Neural crest cell (in vitro differentiated cells): ENCODE measurements at regions not wholly inside any gene's neighbourhood (a gene's known extent, or its start where the extent isn't known, plus 50 kb on each side); places are given as distances from the start of the nearest gene placed in this dataset.

Experiments used
- DNase-seq: peaks from one replicate; pipeline ENCODE4 v3.0.0; 2021; ENCODE audit warnings: low read depth, mixed read lengths, low spot score
- H3K27ac Mint-ChIP-seq: one replicate; pipeline ENCODE4 v1.8.0; 2021; ENCODE audit warnings: mild to moderate bottlenecking, mixed read lengths; ENCODE audit not compliant: unreplicated experiment
- H3K27me3 Mint-ChIP-seq: 2 replicates; pipeline ENCODE4 v1.8.0; 2021; ENCODE audit warnings: low read depth, mild to moderate bottlenecking, mixed read lengths
- H3K36me3 Mint-ChIP-seq: 2 replicates; pipeline ENCODE4 v1.8.0; 2021; ENCODE audit warnings: low read depth, mild to moderate bottlenecking, mixed read lengths
- H3K4me1 Mint-ChIP-seq: 2 replicates; pipeline ENCODE4 v1.8.0; 2021; ENCODE audit warnings: mixed read lengths
- H3K4me3 Mint-ChIP-seq: one replicate; pipeline ENCODE4 v1.8.0; 2021; ENCODE audit warnings: mild to moderate bottlenecking, mixed read lengths
- H3K9me3 Mint-ChIP-seq: 2 replicates; pipeline ENCODE4 v1.8.0; 2021; ENCODE audit warnings: mixed read lengths
- TF ChIP-seq, protein P1 (sequence below): fragments of 200-600 bp; sonication (generic); conservative IDR thresholded peaks from 2 replicates; pipeline ENCODE4 v1.5.0; 2021; ENCODE audit warnings: antibody characterized with exemption, mild to moderate bottlenecking

DNA sequence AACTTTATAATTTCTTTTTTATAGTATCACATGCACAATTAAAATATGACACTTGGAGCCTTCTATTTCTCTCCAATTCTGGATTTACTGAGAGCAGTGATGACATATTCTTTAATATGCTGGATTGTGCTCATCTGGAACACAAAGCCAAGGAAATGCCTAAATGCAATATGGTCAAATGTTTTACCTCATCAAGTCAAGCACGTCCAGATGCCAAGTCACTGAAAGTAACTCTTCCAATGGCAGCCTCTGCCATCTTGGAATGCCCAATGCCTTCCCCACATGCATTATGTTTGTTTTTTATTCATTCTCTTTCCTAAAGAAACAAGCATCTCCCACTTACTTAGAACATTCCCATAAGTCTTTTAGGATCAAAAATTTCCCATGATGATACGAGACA is 189.8 kb downstream of the TMX3 start:
- DNase-seq: no peak
- H3K9me3 Mint-ChIP-seq: no peaks in the 10 kb centered on the region
- TF ChIP-seq, protein P1, sequence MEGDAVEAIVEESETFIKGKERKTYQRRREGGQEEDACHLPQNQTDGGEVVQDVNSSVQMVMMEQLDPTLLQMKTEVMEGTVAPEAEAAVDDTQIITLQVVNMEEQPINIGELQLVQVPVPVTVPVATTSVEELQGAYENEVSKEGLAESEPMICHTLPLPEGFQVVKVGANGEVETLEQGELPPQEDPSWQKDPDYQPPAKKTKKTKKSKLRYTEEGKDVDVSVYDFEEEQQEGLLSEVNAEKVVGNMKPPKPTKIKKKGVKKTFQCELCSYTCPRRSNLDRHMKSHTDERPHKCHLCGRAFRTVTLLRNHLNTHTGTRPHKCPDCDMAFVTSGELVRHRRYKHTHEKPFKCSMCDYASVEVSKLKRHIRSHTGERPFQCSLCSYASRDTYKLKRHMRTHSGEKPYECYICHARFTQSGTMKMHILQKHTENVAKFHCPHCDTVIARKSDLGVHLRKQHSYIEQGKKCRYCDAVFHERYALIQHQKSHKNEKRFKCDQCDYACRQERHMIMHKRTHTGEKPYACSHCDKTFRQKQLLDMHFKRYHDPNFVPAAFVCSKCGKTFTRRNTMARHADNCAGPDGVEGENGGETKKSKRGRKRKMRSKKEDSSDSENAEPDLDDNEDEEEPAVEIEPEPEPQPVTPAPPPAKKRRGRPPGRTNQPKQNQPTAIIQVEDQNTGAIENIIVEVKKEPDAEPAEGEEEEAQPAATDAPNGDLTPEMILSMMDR: no peak
- no peaks in the 10 kb centered on the region for H3K36me3 Mint-ChIP-seq
- H3K4me1 Mint-ChIP-seq: no peaks in the 10 kb centered on the region
- H3K27me3 Mint-ChIP-seq: no peaks in the 10 kb centered on the region
- no peak overlapping the region for H3K4me3 Mint-ChIP-seq
- no peak overlapping the region for H3K27ac Mint-ChIP-seq

DNA sequence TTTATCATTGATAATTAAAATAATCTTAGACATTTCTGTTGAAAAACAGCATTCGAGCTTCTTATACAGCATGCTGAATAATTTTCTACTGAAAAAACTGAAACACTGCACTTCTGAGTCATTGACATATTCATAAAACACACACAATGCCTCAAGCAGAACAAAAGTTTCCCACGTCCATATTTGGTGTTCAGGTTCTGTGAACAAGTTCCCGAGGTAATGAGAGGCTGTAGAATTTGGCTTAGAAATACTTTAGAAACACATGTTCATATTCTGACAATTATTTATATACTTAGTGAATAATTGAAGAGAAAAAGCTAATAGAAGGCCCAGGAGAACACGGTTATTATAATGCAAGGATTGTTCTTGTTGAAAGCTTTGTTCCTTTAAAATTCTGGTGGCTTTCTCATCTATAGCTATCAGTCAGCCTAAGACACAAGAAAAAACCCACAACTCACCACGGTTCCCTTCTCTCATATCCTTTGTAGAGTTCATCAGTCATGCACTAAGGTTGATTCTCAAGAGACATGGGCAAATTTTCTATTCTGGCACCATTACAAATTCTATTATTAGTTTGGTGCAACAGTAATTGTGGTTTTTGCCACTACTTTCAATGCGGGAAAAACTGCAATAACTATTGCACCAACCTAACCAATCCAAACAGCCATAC is 194.4 kb downstream of the TMX3 start:
- no peak overlapping the region for H3K4me3 Mint-ChIP-seq
- no peaks in the 10 kb centered on the region for H3K9me3 Mint-ChIP-seq
- no peaks in the 10 kb centered on the region for H3K27me3 Mint-ChIP-seq
- DNase-seq: no peak
- H3K27ac Mint-ChIP-seq: no peak overlapping the region
- no peaks in the 10 kb centered on the region for H3K36me3 Mint-ChIP-seq
- TF ChIP-seq, protein P1: no peak
- no peaks in the 10 kb centered on the region for H3K4me1 Mint-ChIP-seq

DNA sequence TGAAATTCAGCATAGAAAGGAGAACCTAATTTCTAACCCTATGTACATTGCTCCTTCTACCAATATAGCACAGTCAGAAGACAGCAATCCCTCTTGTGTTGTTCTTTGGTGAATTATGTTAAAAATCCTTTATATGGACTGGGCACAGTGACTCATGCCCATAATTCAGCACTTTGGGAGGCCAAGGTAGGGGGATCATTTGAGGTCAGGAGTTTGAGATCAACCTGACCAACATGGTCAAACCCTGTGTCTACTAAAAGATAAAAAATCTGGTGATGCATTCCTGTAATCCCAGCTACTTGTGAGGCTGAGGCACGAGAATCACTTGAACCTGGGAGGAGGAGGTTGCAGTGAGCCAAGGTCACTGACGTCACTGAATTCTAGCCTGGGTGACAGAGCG is 195.6 kb downstream of the TMX3 start:
- H3K9me3 Mint-ChIP-seq: no peaks in the 10 kb centered on the region

DNA sequence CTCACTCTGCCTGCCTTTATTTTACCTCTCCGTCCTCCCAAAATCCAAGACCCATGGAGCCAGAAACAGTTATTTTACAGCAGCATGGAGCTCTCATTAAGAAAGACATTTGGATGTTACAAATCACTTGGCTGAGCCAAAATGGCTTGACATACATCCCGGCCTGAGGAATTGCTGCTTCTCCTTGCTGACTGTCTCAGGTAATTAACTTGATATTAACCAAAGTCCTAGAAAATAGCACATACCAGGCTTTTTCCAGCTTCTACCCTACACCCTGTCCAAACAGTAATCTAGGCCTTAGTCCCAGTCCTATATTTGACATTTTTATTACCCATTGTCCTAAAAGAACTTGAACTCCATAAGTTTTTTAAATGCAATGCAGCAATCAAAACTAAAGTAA is 205.0 kb downstream of the TMX3 start:
- Mint-ChIP-seq H3K36me3 (no peaks in the 10 kb centered on the region), H3K4me1 (no peaks in the 10 kb centered on the region), H3K27ac (no peak overlapping the region), H3K9me3 (no peaks in the 10 kb centered on the region), H3K27me3 (no peaks in the 10 kb centered on the region), H3K4me3 (no peak overlapping the region)
- TF ChIP-seq, protein P1: no peak
- no peak for DNase-seq

More for the DNA sequence above, 195.6 kb downstream of the TMX3 start:
- Mint-ChIP-seq H3K4me3 (no peak overlapping the region), H3K27me3 (no peaks in the 10 kb centered on the region), H3K27ac (no peak overlapping the region), H3K36me3 (no peaks in the 10 kb centered on the region), H3K4me1 (no peaks in the 10 kb centered on the region)
- no peak for DNase-seq
- TF ChIP-seq, protein P1: no peak

DNA sequence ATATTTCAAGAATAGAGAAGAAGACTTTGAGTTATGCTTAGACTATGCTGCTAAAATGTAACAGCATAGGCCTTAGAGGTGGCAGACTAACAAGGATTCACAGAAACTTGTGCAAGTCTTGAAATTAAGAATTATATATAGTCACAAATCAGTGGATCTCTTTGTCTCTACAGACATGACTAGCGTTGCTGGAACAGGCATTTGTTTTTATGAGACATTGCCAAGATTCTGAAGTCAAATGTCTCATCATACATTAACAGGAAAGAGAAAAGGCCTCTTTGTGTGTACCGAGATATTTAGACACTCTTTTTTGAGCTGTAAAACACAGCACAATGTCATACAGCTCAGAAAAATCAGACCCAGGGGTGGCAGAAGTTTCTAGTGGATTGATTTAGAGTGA is 207.1 kb downstream of the TMX3 start:
- Mint-ChIP-seq H3K9me3 (no peaks in the 10 kb centered on the region), H3K4me1 (no peaks in the 10 kb centered on the region), H3K36me3 (no peaks in the 10 kb centered on the region), H3K4me3 (no peak overlapping the region), H3K27ac (no peak overlapping the region), H3K27me3 (no peaks in the 10 kb centered on the region)
- no peak for DNase-seq
- TF ChIP-seq, protein P1: no peak
